Transverse colon (tissue), 4 donors: ENCODE measurements at regions not wholly inside any gene's neighbourhood (a gene's known extent, or its start where the extent isn't known, plus 50 kb on each side); places are given as distances from the start of the nearest gene placed in this dataset.

ENCODE experiments used
- DNase-seq: peaks from one replicate; pipeline ENCODE4 v3.0.0-alpha.2; 2019
- H3K27ac ChIP-seq, 4 donors: fragments of 200-600 bp; sonication (generic); 2 replicates each; pipeline ENCODE4 v1.5.1; 2016 to 2018; ENCODE audit warnings: inconsistent platforms in 4 of 4
- H3K27me3 ChIP-seq: fragments of 200-600 bp; sonication (generic); 2 replicates; pipeline ENCODE4 v1.5.1; 2017; ENCODE audit warnings: inconsistent platforms
- H3K36me3 ChIP-seq, 4 donors: fragments of 200-600 bp; sonication (generic); 2 replicates each; pipeline ENCODE4 v1.5.1; 2017 to 2019; ENCODE audit warnings: inconsistent platforms in 4 of 4
- H3K4me1 ChIP-seq, 4 donors: fragments of 200-600 bp; sonication (generic); 2 replicates each; pipeline ENCODE4 v1.5.1; 2017 to 2020; ENCODE audit warnings: inconsistent platforms in 4 of 4
- H3K4me3 ChIP-seq, 4 donors: fragments of 200-600 bp; sonication (generic); 1 replicate in 1 of 4; 2 replicates in 3 of 4; pipeline versions ENCODE4 v1.5.1 to v1.6.1; 2017 to 2019; ENCODE audit warnings: inconsistent platforms in 4 of 4
- H3K9me3 ChIP-seq, 2 donors: fragments of 200-600 bp; sonication (generic); 2 replicates each; pipeline ENCODE4 v1.5.1; 2017 to 2019; ENCODE audit warnings: inconsistent platforms in 2 of 2
- EP300 ChIP-seq: sonication (generic); formaldehyde crosslinking; IDR thresholded peaks from one replicate; pipeline ENCODE4 v1.6.1; 2017; ENCODE audit warnings: antibody characterized with exemption, low read depth
- POLR2A ChIP-seq: fragments of 450-650 bp; IDR thresholded peaks from one replicate; pipeline ENCODE4 v1.6.1; 2016; ENCODE audit warnings: antibody characterized with exemption, mild to moderate bottlenecking, moderate library complexity
- POLR2AphosphoS5 ChIP-seq, 3 donors: sonication (generic); formaldehyde crosslinking; IDR thresholded peaks; one replicate each; pipeline ENCODE4 v1.6.1; 2016; ENCODE audit warnings: antibody characterized with exemption in 3 of 3
- WGBS, 2 donors: methylation state at CpG; one replicate each; pipeline ENCODE4 v1.1.5; 2018; ENCODE audit warnings: low coverage in 1 of 2; 5-methylcytosine and 5-hydroxymethylcytosine counted together
- in situ Hi-C, 4 donors: fragments of 200-750 bp; cut with MboI; loops; one replicate each; pipeline versions ENCODE4 v1.15.0 to v1.15.1; 2017; ENCODE audit warnings: low sequenced_read_pairs in 3 of 4, low pct_ligation_motif_present in 1 of 4, low pct_unique_long_range_greater_than_20kb in 1 of 4
- intact Hi-C: fragments of 100-400 bp; cut with DNase I; formaldehyde crosslinking; loops from one replicate; pipeline ENCODE4 v1.15.1; 2023; ENCODE audit warnings: low total_unique reads
- TF ChIP-seq, protein P1 (sequence below), 5 experiments: fragments of 200-600 bp in 3 of 5; fragments of 450-650 bp in 2 of 5; sonication (generic) in 3 of 5; IDR thresholded peaks; 1 replicate in 2 of 5; 2 replicates in 3 of 5; pipeline ENCODE4 v1.5.1; 2016 to 2017; ENCODE audit warnings: antibody characterized with exemption in 5 of 5, inconsistent platforms in 3 of 5, mild to moderate bottlenecking in 2 of 5, moderate library complexity in 1 of 5

DNA sequence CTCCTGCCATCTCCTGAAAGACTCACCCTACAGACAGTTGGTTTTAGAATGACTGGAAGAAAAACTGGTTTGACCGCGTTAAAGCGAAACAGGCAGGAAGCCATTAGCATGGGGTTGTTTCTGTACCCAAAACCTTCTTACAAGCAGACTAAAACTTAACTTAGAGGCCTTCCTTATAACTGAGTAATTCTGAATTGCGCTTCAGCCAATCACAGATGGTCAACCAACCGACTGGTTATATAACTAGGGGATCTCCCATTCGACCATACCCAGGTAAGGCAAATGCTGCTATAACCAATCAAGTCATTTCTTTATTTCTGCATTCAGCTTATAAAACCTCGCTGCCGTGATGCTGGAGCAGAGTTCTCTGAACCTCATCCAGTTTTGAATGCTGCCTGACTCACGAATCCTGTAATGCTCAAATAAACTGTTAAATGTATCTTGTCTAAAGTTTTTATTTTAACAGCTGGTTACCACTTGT, 87.8 kb upstream of the DRD2 start:
- TF ChIP-seq POLR2A (no peak), EP300 (no peak), POLR2AphosphoS5 (IDR thresholded peaks at IDR 0.05) (no peak)
- TF ChIP-seq, protein P1, sequence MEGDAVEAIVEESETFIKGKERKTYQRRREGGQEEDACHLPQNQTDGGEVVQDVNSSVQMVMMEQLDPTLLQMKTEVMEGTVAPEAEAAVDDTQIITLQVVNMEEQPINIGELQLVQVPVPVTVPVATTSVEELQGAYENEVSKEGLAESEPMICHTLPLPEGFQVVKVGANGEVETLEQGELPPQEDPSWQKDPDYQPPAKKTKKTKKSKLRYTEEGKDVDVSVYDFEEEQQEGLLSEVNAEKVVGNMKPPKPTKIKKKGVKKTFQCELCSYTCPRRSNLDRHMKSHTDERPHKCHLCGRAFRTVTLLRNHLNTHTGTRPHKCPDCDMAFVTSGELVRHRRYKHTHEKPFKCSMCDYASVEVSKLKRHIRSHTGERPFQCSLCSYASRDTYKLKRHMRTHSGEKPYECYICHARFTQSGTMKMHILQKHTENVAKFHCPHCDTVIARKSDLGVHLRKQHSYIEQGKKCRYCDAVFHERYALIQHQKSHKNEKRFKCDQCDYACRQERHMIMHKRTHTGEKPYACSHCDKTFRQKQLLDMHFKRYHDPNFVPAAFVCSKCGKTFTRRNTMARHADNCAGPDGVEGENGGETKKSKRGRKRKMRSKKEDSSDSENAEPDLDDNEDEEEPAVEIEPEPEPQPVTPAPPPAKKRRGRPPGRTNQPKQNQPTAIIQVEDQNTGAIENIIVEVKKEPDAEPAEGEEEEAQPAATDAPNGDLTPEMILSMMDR (IDR thresholded peaks at IDR 0.05) = no peak
- in situ Hi-C loops (no loop called here), intact Hi-C loops (no loop called here)
- H3K27me3 ChIP-seq = no peaks in the 10 kb centered on the region
- peak overlapping the region in 1 of 4 donors; percentile 29 for H3K27ac ChIP-seq
- no peaks in the 10 kb centered on the region for H3K36me3 ChIP-seq
- no peak for DNase-seq
- no peaks in the 10 kb centered on the region for H3K4me1 ChIP-seq
- H3K4me3 ChIP-seq = no peak overlapping the region
- H3K9me3 ChIP-seq = no peaks in the 10 kb centered on the region
- 39 to 44% methylated on average over 9 of the region's 9 CpGs for WGBS, 2 donors

DNA sequence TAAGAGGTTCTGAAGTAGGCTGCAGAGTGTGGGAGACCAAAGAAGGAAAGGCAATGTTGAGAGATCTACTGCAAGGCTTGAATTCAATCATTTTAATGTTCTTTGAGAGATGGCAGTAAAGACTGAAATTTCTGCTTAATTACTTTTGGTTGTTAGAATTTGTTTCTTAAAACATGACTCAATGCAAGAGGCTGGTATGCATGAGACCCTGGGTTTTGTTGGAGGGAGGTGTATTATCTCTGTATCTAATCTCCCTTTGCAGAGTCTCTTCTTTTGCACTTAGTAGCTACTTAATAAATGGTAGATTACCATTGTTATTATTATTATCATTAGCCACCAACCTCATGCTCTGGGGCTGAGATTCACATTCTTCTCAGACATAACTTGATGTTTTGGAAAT, 87.4 kb upstream of the DRD2 start:
- Histone ChIP-seq H3K4me1 (no peaks in the 10 kb centered on the region), H3K27ac (peak overlapping the region in 1 of 4 donors; percentile 29), H3K27me3 (no peaks in the 10 kb centered on the region), H3K4me3 (no peak overlapping the region), H3K9me3 (no peaks in the 10 kb centered on the region), H3K36me3 (no peaks in the 10 kb centered on the region)
- no peak for TF ChIP-seq POLR2AphosphoS5 (IDR thresholded peaks at IDR 0.05)
- no peak for TF ChIP-seq POLR2A
- TF ChIP-seq, protein P1 (IDR thresholded peaks at IDR 0.05) = no peak
- no peak for TF ChIP-seq EP300
- DNase-seq = no peak
- in situ Hi-C loops = no loop called here
- intact Hi-C loops = no loop called here

DNA sequence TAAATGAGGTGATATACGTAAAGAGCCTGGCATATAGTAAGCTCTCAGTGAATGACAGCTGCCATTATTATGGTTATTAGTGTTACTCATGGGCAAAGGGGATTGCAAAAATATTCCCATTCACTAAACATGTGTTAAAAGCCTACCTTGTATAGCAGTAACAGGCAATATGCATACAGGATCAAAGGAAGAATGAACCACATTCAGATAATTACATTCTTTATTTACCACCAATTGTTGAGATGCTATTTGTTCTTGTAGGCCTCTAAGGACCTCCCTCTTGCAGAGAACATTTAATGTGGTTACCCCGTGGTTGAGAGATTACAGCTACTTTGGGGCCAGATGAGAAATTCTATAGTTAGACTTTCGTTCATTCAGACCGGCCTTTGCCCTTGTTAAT, 82.7 kb upstream of the DRD2 start:
- H3K9me3 ChIP-seq = no peaks in the 10 kb centered on the region
- no peak overlapping the region for H3K27ac ChIP-seq
- intact Hi-C loops = no loop called here
- DNase-seq = no peak
- H3K36me3 ChIP-seq = no peaks in the 10 kb centered on the region
- H3K4me3 ChIP-seq = no peak overlapping the region
- TF ChIP-seq POLR2AphosphoS5 (IDR thresholded peaks at IDR 0.05) (no peak), EP300 (no peak), POLR2A (no peak)
- TF ChIP-seq, protein P1 (IDR thresholded peaks at IDR 0.05) = no peak
- in situ Hi-C loops = no loop called here
- H3K4me1 ChIP-seq = peaks cover 0 to 4% (median 0%) of the 10 kb centered on the region in 4 donors
- H3K27me3 ChIP-seq = no peaks in the 10 kb centered on the region
- 86 to 96% methylated on average over 4 of the region's 4 CpGs for WGBS, 2 donors

DNA sequence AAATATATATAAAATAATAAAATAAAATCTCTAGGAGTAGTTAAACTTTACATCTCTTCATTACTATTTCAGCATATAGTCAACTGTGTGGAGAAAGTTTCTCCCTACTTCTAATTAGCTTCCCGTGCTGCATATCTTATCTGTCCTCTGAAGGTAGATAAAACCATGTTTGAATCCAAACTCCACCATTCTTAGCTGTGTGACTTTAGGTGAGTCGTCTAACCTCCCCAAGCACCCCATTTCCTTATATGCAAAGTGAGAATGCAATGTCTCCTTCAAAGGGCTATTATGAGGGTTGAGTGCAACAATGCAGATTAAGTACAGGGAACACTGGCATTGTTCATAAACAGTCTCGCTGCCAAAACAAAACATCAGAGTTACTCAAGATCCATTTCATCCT, 80.8 kb upstream of the DRD2 start:
- in situ Hi-C loops = no loop called here
- H3K36me3 ChIP-seq = no peaks in the 10 kb centered on the region
- H3K27me3 ChIP-seq = no peaks in the 10 kb centered on the region
- no peak for DNase-seq
- no peaks in the 10 kb centered on the region for H3K9me3 ChIP-seq
- intact Hi-C loops = no loop called here
- no peak overlapping the region for H3K4me3 ChIP-seq
- TF ChIP-seq, protein P1 (IDR thresholded peaks at IDR 0.05) = no peak
- H3K27ac ChIP-seq = no peak overlapping the region
- WGBS, 2 donors = 71 to 72% methylated on average over 3 of the region's 3 CpGs
- H3K4me1 ChIP-seq = peaks cover 0 to 4% (median 0%) of the 10 kb centered on the region in 4 donors
